ENCODE measurements at regions not wholly inside any gene's neighbourhood (a gene's known extent, or its start where the extent isn't known, plus 50 kb on each side); places are given as distances from the start of the nearest gene placed in this dataset.

DNA sequence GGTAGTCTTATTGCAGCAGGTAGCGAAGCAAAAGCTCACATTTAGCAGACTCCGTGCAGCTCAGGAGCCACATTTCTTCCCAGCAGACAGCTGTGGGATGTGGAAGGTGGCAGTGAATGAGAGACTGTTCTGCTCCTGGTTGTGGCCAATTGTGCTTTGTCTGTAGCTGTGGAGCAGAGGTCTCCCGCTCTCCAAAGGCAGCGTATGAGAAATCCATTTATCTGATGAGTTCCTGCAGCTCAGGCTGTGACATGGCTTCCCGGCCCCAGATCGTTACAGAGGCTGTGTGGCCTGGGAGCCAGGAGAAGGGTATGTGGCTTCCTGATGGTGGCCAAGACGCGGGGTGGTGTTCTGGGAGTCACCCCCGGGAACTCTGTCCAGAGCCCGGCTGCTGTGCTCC, 64.5 kb upstream of the KIF16B start:
- FAIRE-seq (no peak), ATAC-seq (peak; percentile 68), DNase-seq (ENCODE audit: low spot score) (no peak)
- Histone ChIP-seq H3K36me3 (replicated peaks in 1 of 2; ENCODE audit: control insufficient read depth in 1 of 2, insufficient read depth in 2 of 2, low read length in 2 of 2) (no peaks in the 10 kb centered on the region), H3K4me2 (ENCODE audit: low read depth, low read length) (no peak overlapping the region; the same call in 1 of the 2 replicates), H2AFZ (ENCODE audit: low read length) (no peak overlapping the region), H3K4me1 (ENCODE audit: insufficient read depth, low read length) (no peaks in the 10 kb centered on the region), H3K27me3 (ENCODE audit: control insufficient read depth in 1 of 2, insufficient read depth in 2 of 2, low read length in 2 of 2) (peaks cover 3 to 18% of the 10 kb centered on the region in 2 experiments; a peak in 3 of 5 replicates), H3K9ac (ENCODE audit: insufficient read depth, low read depth, low read length) (no peak overlapping the region), H3K4me3 (replicated peaks in 1 of 3; ENCODE audit: insufficient read depth in 1 of 3, low read depth in 2 of 3, low read length in 3 of 3) (no peak overlapping the region; a peak in 1 of 6 replicates), H3K27ac (ENCODE audit: extremely low read length, insufficient read depth, low read length) (no peak overlapping the region), H3K9me3 (ENCODE audit: low read length) (no peaks in the 10 kb centered on the region), H3K79me2 (ENCODE audit: insufficient read depth, low read length) (no peaks in the 10 kb centered on the region), H4K20me1 (ENCODE audit: insufficient read depth, low read length) (no peaks in the 10 kb centered on the region)
- WGBS (ENCODE audit: low lambda C conversion rate): 22% methylated on average over 10 of the region's 10 CpGs
- in situ Hi-C loops (cut with HindIII; ENCODE audit: extremely low pct_ligation_motif_present, low pct_unique_long_range_greater_than_20kb) (no loop called here), intact Hi-C loops (cut with micrococcal nuclease; ENCODE audit: unreplicated experiment) (no loop called here)
- ChIA-PET POLR2A (no interaction called here), CTCF (ENCODE audit: low intra/inter-chr PET ratio, low total read pairs) (no interaction called here)
- TF ChIP-seq RBM39 (IDR thresholded peaks at IDR 0.05; ENCODE audit: low read depth, low read length, poor library complexity, severe bottlenecking): no peak
- TF ChIP-seq, protein P1, sequence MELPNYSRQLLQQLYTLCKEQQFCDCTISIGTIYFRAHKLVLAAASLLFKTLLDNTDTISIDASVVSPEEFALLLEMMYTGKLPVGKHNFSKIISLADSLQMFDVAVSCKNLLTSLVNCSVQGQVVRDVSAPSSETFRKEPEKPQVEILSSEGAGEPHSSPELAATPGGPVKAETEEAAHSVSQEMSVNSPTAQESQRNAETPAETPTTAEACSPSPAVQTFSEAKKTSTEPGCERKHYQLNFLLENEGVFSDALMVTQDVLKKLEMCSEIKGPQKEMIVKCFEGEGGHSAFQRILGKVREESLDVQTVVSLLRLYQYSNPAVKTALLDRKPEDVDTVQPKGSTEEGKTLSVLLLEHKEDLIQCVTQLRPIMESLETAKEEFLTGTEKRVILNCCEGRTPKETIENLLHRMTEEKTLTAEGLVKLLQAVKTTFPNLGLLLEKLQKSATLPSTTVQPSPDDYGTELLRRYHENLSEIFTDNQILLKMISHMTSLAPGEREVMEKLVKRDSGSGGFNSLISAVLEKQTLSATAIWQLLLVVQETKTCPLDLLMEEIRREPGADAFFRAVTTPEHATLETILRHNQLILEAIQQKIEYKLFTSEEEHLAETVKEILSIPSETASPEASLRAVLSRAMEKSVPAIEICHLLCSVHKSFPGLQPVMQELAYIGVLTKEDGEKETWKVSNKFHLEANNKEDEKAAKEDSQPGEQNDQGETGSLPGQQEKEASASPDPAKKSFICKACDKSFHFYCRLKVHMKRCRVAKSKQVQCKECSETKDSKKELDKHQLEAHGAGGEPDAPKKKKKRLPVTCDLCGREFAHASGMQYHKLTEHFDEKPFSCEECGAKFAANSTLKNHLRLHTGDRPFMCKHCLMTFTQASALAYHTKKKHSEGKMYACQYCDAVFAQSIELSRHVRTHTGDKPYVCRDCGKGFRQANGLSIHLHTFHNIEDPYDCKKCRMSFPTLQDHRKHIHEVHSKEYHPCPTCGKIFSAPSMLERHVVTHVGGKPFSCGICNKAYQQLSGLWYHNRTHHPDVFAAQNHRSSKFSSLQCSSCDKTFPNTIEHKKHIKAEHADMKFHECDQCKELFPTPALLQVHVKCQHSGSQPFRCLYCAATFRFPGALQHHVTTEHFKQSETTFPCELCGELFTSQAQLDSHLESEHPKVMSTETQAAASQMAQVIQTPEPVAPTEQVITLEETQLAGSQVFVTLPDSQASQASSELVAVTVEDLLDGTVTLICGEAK (IDR thresholded peaks at IDR 0.05): no peak
- TF ChIP-seq, protein P1 (CRISPR knock-in tag; IDR thresholded peaks at IDR 0.05): no peak
- TF ChIP-seq, protein P2, sequence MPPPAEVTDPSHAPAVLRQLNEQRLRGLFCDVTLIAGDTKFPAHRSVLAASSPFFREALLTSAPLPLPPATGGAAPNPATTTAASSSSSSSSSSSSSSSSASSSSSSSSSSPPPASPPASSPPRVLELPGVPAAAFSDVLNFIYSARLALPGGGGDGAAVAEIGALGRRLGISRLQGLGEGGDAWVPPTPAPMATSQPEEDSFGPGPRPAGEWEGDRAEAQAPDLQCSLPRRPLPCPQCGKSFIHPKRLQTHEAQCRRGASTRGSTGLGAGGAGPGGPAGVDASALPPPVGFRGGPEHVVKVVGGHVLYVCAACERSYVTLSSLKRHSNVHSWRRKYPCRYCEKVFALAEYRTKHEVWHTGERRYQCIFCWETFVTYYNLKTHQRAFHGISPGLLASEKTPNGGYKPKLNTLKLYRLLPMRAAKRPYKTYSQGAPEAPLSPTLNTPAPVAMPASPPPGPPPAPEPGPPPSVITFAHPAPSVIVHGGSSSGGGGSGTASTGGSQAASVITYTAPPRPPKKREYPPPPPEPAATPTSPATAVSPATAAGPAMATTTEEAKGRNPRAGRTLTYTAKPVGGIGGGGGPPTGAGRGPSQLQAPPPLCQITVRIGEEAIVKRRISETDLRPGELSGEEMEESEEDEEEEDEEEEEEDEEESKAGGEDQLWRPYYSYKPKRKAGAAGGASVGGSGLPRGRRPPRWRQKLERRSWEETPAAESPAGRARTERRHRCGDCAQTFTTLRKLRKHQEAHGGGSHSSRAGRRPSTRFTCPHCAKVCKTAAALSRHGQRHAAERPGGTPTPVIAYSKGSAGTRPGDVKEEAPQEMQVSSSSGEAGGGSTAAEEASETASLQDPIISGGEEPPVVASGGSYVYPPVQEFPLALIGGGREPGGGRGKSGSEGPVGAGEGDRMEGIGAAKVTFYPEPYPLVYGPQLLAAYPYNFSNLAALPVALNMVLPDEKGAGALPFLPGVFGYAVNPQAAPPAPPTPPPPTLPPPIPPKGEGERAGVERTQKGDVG (CRISPR knock-in tag; IDR thresholded peaks at IDR 0.05; ENCODE audit: borderline replicate concordance): no peak
- no peak for TF ChIP-seq ELF4 (CRISPR knock-in tag; IDR thresholded peaks at IDR 0.05; ENCODE audit: borderline replicate concordance)
- TF ChIP-seq AGO1 (IDR thresholded peaks at IDR 0.05; ENCODE audit: low read depth, low read length, poor library complexity, severe bottlenecking): no peak
- no peak for TF ChIP-seq ZNF549 (CRISPR knock-in tag; IDR thresholded peaks at IDR 0.05)
- BruUV-seq (replicated peaks): no TSS peak

Measured in HepG2 (cell line).